Nephron progenitor cell (in vitro differentiated cells): ENCODE measurements at regions not wholly inside any gene's neighbourhood (a gene's known extent, or its start where the extent isn't known, plus 50 kb on each side); places are given as distances from the start of the nearest gene placed in this dataset.
"Not testable (repeated sequence)": the region's sequence is repeated elsewhere in the genome, so short reads cannot be mapped to it uniquely, and the experiment has no call there.

ENCODE experiments used
- DNase-seq: peaks from one replicate; pipeline ENCODE4 v3.0.0; 2021
- H3K27ac Mint-ChIP-seq: 2 replicates; pipeline ENCODE4 v1.8.0; 2021; ENCODE audit warnings: mild to moderate bottlenecking, moderate library complexity, mixed read lengths
- H3K27me3 Mint-ChIP-seq: 2 replicates; pipeline ENCODE4 v1.8.0; 2021; ENCODE audit warnings: mild to moderate bottlenecking, low read depth, mixed read lengths; ENCODE audit not compliant: poor library complexity
- H3K36me3 Mint-ChIP-seq: 2 replicates; pipeline ENCODE4 v1.8.0; 2021; ENCODE audit warnings: low read depth, mixed read lengths
- H3K4me1 Mint-ChIP-seq: 2 replicates; pipeline ENCODE4 v1.8.0; 2021; ENCODE audit warnings: mixed read lengths
- H3K4me3 Mint-ChIP-seq: 2 replicates; pipeline ENCODE4 v1.8.0; 2021; ENCODE audit warnings: mild to moderate bottlenecking, moderate library complexity, mixed read lengths
- H3K9me3 Mint-ChIP-seq: 2 replicates; pipeline ENCODE4 v1.8.0; 2021; ENCODE audit warnings: mild to moderate bottlenecking, moderate library complexity, mixed read lengths
- CTCF ChIP-seq: fragments of 200-600 bp; sonication (generic); IDR thresholded peaks from 2 replicates; pipeline ENCODE4 v1.5.0; 2021; ENCODE audit warnings: antibody characterized with exemption

- DNase-seq: no peak
- Mint-ChIP-seq H3K4me3 (no peak overlapping the region), H3K9me3 (peaks cover 3% of the 10 kb centered on the region), H3K27ac (no peak overlapping the region), H3K36me3 (no peaks in the 10 kb centered on the region), H3K4me1 (peaks cover 14% of the 10 kb centered on the region), H3K27me3 (no peaks in the 10 kb centered on the region)
- TF ChIP-seq CTCF: no peak
These were observed 120.4 kb upstream of the RFX3 start for GRCh38 chr9:3646226-3646625.

GRCh38 chr9:3642075-3642474 is 116.3 kb upstream of the RFX3 start:
- H3K27ac Mint-ChIP-seq, H3K4me3 Mint-ChIP-seq, DNase-seq, H3K27me3 Mint-ChIP-seq, H3K4me1 Mint-ChIP-seq: not testable (repeated sequence)
- Mint-ChIP-seq H3K9me3 (peaks cover 21% of the 10 kb centered on the region), H3K36me3 (peaks cover 12% of the 10 kb centered on the region)

GRCh38 chr9:3629495-3629894 is 103.7 kb upstream of the RFX3 start:
- DNase-seq: no peak
- Mint-ChIP-seq H3K4me1 (peaks cover 24% of the 10 kb centered on the region), H3K27me3 (peaks cover 6% of the 10 kb centered on the region), H3K36me3 (peaks cover 15% of the 10 kb centered on the region), H3K4me3 (no peak overlapping the region), H3K9me3 (no peaks in the 10 kb centered on the region), H3K27ac (peak overlapping the region; percentile 10)
- TF ChIP-seq CTCF: no peak

- H3K9me3 Mint-ChIP-seq: no peaks in the 10 kb centered on the region
- peaks cover 27% of the 10 kb centered on the region for H3K4me1 Mint-ChIP-seq
- no peak for DNase-seq
- no peak for TF ChIP-seq CTCF
- H3K4me3 Mint-ChIP-seq: no peak overlapping the region
- no peak overlapping the region for H3K27ac Mint-ChIP-seq
- H3K36me3 Mint-ChIP-seq: peaks cover 16% of the 10 kb centered on the region
- H3K27me3 Mint-ChIP-seq: peaks cover 9% of the 10 kb centered on the region
These were observed 102.4 kb upstream of the RFX3 start for GRCh38 chr9:3628239-3628638.

GRCh38 chr9:3608011-3608410 is 82.2 kb upstream of the RFX3 start:
- TF ChIP-seq CTCF: no peak
- Mint-ChIP-seq H3K27me3 (peaks cover 3% of the 10 kb centered on the region), H3K9me3 (peaks cover 11% of the 10 kb centered on the region), H3K4me3 (no peak overlapping the region), H3K27ac (no peak overlapping the region), H3K4me1 (no peaks in the 10 kb centered on the region), H3K36me3 (peaks cover 9% of the 10 kb centered on the region)
- no peak for DNase-seq

GRCh38 chr9:3600672-3601071 is 74.9 kb upstream of the RFX3 start:
- Mint-ChIP-seq H3K27ac (no peak overlapping the region), H3K36me3 (no peaks in the 10 kb centered on the region), H3K4me1 (no peaks in the 10 kb centered on the region), H3K9me3 (no peaks in the 10 kb centered on the region), H3K27me3 (peaks cover 3% of the 10 kb centered on the region), H3K4me3 (no peak overlapping the region)
- TF ChIP-seq CTCF: no peak
- no peak for DNase-seq
